ENCODE measurements at regions not wholly inside any gene's neighbourhood (a gene's known extent, or its start where the extent isn't known, plus 50 kb on each side); places are given as distances from the start of the nearest gene placed in this dataset.

DNA sequence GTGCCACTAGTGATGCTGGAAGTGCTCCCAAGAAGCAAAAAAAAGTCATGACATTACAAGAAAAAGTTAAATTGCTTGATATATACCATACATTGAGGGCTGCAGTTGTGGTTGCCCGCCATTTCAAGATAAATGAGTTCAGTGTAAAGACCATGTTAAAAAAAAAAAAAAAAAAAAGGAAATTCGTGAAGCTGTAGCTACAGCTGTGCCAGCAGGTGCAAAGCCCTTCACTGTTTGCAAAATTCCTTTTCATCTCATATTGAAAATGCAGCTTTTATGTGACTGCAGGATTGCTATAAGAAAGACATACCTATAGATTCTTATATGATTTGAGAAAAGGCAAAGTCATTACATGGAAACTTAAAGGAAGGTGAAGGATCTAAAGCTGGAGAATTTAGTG, 179.6 kb upstream of the POU5F2 start:
- TF ChIP-seq, protein P1, sequence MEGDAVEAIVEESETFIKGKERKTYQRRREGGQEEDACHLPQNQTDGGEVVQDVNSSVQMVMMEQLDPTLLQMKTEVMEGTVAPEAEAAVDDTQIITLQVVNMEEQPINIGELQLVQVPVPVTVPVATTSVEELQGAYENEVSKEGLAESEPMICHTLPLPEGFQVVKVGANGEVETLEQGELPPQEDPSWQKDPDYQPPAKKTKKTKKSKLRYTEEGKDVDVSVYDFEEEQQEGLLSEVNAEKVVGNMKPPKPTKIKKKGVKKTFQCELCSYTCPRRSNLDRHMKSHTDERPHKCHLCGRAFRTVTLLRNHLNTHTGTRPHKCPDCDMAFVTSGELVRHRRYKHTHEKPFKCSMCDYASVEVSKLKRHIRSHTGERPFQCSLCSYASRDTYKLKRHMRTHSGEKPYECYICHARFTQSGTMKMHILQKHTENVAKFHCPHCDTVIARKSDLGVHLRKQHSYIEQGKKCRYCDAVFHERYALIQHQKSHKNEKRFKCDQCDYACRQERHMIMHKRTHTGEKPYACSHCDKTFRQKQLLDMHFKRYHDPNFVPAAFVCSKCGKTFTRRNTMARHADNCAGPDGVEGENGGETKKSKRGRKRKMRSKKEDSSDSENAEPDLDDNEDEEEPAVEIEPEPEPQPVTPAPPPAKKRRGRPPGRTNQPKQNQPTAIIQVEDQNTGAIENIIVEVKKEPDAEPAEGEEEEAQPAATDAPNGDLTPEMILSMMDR (IDR thresholded peaks at IDR 0.05): no peak
- TF ChIP-seq POLR2AphosphoS5 (IDR thresholded peaks at IDR 0.05): no peak
